Fibroblast of lung (primary cell): ENCODE measurements at regions not wholly inside any gene's neighbourhood (a gene's known extent, or its start where the extent isn't known, plus 50 kb on each side); places are given as distances from the start of the nearest gene placed in this dataset.

ENCODE experiments used
- DNase-seq, 2 donors: peaks; one replicate each; pipeline versions ENCODE4 v3.0.0 to v3.0.0-alpha.2; 2010; ENCODE audit warnings: low read depth in 2 of 2
- H2AFZ ChIP-seq: 2 replicates; pipeline ENCODE4 v1.5.1; 2012; ENCODE audit warnings: low read length, control low read depth, inconsistent platforms
- H3K27ac ChIP-seq: 2 replicates; pipeline ENCODE4 v1.5.1; 2011; ENCODE audit warnings: low read length, control low read depth; ENCODE audit not compliant: insufficient read depth
- H3K27me3 ChIP-seq: 2 replicates; pipeline ENCODE4 v1.5.1; 2011; ENCODE audit warnings: mild to moderate bottlenecking, low read length; ENCODE audit not compliant: control insufficient read depth, insufficient read depth
- H3K36me3 ChIP-seq: 2 replicates; pipeline ENCODE4 v1.5.1; 2011; ENCODE audit warnings: low read length; ENCODE audit not compliant: control insufficient read depth, insufficient read depth
- H3K4me1 ChIP-seq: 2 replicates; pipeline ENCODE4 v1.5.1; 2011; ENCODE audit warnings: low read length; ENCODE audit not compliant: control insufficient read depth, insufficient read depth; ENCODE audit errors: extremely low read depth
- H3K4me2 ChIP-seq: 2 replicates; pipeline ENCODE4 v1.5.1; 2011; ENCODE audit warnings: low read length, control low read depth; ENCODE audit not compliant: insufficient read depth; ENCODE audit errors: extremely low read depth
- H3K4me3 ChIP-seq, 4 experiments: fragments of 200-600 bp in 1 of 4; sonication (generic) in 1 of 4; replicated peaks in 1 of 4; 2 replicates each; pipeline ENCODE4 v1.5.1; 2011 to 2016; ENCODE audit warnings: low read length in 4 of 4, low read depth in 3 of 4, mild to moderate bottlenecking in 3 of 4, control low read depth in 2 of 4, inconsistent platforms in 1 of 4, mixed read lengths in 1 of 4; ENCODE audit not compliant: insufficient read depth in 1 of 4; ENCODE audit errors: control extremely low read depth in 1 of 4
- H3K79me2 ChIP-seq: 2 replicates; pipeline ENCODE4 v1.5.1; 2012; ENCODE audit warnings: mild to moderate bottlenecking, low read length, inconsistent platforms; ENCODE audit not compliant: control insufficient read depth, insufficient read depth
- H3K9ac ChIP-seq: 2 replicates; pipeline ENCODE4 v1.5.1; 2011; ENCODE audit warnings: mild to moderate bottlenecking, low read length, control low read depth; ENCODE audit not compliant: insufficient read depth
- H3K9me3 ChIP-seq: 2 replicates; pipeline ENCODE4 v1.5.1; 2012; ENCODE audit warnings: low read depth, low read length; ENCODE audit not compliant: control insufficient read depth, insufficient read depth
- H4K20me1 ChIP-seq: 2 replicates; pipeline ENCODE4 v1.5.1; 2011; ENCODE audit warnings: low read length; ENCODE audit not compliant: control insufficient read depth, insufficient read depth; ENCODE audit errors: extremely low read depth
- EZH2 ChIP-seq: IDR thresholded peaks from 2 replicates; pipeline ENCODE4 v1.5.1; 2012; ENCODE audit warnings: low read length, control low read depth, mild to moderate bottlenecking; ENCODE audit errors: missing control alignments
- TF ChIP-seq, protein P1 (sequence below), 2 donors: IDR thresholded peaks in 1 of 2; conservative IDR thresholded peaks in 1 of 2; 1 replicate in 1 of 2; 2 replicates in 1 of 2; pipeline ENCODE4 v1.5.1; 2011 to 2012; ENCODE audit warnings: low read length in 2 of 2, control low read depth in 1 of 2, inconsistent platforms in 1 of 2, low read depth in 1 of 2, mild to moderate bottlenecking in 1 of 2

DNA sequence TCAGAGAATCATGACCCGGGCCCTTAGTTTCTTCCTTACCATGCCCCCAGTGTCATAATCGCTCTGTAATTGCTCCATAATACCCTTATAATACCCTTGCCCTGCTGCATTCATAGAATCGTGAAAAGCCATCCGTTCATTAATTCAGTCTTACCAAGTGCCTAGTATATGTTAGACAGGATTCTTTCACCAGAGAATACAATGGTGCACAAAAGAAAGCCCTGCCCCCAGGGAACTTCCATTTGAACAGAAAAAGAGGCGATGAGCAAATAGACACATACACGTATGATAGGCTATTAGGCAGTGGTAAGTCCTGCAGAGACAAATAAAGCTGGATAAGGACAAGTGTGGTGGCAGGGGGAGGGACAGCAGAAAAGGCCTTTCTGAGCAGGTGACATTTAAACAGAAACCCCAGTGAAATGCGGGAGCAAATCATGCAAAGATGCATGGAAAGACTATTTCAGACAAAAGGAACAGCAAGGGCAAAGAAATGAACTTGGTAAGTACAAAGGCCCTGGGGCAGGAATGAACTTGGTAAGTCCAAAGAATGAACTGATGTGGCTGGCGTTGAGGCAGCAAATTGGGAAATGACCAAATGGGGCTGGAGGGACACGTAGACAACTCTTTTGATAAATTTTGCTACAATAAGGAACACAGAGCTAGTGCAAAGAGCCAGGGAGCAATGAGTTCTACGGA lies 74.6 kb upstream of the CREB3L1 start:
- Histone ChIP-seq H3K36me3 (no peaks in the 10 kb centered on the region), H3K9ac (no peak overlapping the region), H3K27me3 (peaks cover 24% of the 10 kb centered on the region), H3K27ac (no peak overlapping the region), H3K9me3 (no peaks in the 10 kb centered on the region), H4K20me1 (no peaks in the 10 kb centered on the region), H2AFZ (no peak overlapping the region), H3K4me2 (no peak overlapping the region), H3K4me3 (no peak overlapping the region), H3K79me2 (no peaks in the 10 kb centered on the region), H3K4me1 (no peaks in the 10 kb centered on the region)
- no peak for DNase-seq
- peak; percentile 46 for TF ChIP-seq EZH2
- TF ChIP-seq, protein P1, sequence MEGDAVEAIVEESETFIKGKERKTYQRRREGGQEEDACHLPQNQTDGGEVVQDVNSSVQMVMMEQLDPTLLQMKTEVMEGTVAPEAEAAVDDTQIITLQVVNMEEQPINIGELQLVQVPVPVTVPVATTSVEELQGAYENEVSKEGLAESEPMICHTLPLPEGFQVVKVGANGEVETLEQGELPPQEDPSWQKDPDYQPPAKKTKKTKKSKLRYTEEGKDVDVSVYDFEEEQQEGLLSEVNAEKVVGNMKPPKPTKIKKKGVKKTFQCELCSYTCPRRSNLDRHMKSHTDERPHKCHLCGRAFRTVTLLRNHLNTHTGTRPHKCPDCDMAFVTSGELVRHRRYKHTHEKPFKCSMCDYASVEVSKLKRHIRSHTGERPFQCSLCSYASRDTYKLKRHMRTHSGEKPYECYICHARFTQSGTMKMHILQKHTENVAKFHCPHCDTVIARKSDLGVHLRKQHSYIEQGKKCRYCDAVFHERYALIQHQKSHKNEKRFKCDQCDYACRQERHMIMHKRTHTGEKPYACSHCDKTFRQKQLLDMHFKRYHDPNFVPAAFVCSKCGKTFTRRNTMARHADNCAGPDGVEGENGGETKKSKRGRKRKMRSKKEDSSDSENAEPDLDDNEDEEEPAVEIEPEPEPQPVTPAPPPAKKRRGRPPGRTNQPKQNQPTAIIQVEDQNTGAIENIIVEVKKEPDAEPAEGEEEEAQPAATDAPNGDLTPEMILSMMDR (conservative IDR thresholded peaks at IDR 0.05 in 1 of 2, IDR thresholded peaks at IDR 0.05 in 1 of 2; ENCODE audit: low read depth in 1 of 2, low read length in 2 of 2): no peak

GRCh38 chr11:46202149-46202548 lies 75.3 kb upstream of the CREB3L1 start:
- H3K9me3 ChIP-seq: no peaks in the 10 kb centered on the region
- no peak overlapping the region for H3K4me3 ChIP-seq
- no peak for TF ChIP-seq EZH2
- TF ChIP-seq, protein P1 (conservative IDR thresholded peaks at IDR 0.05 in 1 of 2, IDR thresholded peaks at IDR 0.05 in 1 of 2; ENCODE audit: low read depth in 1 of 2, low read length in 2 of 2): no peak
- no peaks in the 10 kb centered on the region for H3K36me3 ChIP-seq
- no peaks in the 10 kb centered on the region for H4K20me1 ChIP-seq
- no peak overlapping the region for H2AFZ ChIP-seq
- H3K27me3 ChIP-seq: peaks cover 24% of the 10 kb centered on the region
- no peaks in the 10 kb centered on the region for H3K4me1 ChIP-seq
- H3K27ac ChIP-seq: no peak overlapping the region
- no peak overlapping the region for H3K9ac ChIP-seq
- no peak overlapping the region for H3K4me2 ChIP-seq
- no peak for DNase-seq
- no peaks in the 10 kb centered on the region for H3K79me2 ChIP-seq

GRCh38 chr11:46200537-46201281 lies 76.8 kb upstream of the CREB3L1 start:
- Histone ChIP-seq H3K4me2 (no peak overlapping the region), H3K27me3 (peaks cover 24% of the 10 kb centered on the region), H3K9me3 (no peaks in the 10 kb centered on the region), H3K79me2 (no peaks in the 10 kb centered on the region), H3K4me3 (no peak overlapping the region), H2AFZ (no peak overlapping the region), H3K27ac (no peak overlapping the region), H3K4me1 (no peaks in the 10 kb centered on the region), H3K36me3 (no peaks in the 10 kb centered on the region), H3K9ac (no peak overlapping the region), H4K20me1 (no peaks in the 10 kb centered on the region)
- peak in 1 of 2 donors; percentile 41 for DNase-seq
- TF ChIP-seq, protein P1 (conservative IDR thresholded peaks at IDR 0.05 in 1 of 2, IDR thresholded peaks at IDR 0.05 in 1 of 2; ENCODE audit: low read depth in 1 of 2, low read length in 2 of 2): no peak
- TF ChIP-seq EZH2: no peak
